K562 (cell line): ENCODE measurements at regions not wholly inside any gene's neighbourhood (a gene's known extent, or its start where the extent isn't known, plus 50 kb on each side); places are given as distances from the start of the nearest gene placed in this dataset.

Experiments used
- ARID3A ChIP-seq: IDR thresholded peaks from 2 replicates; pipeline ENCODE4 v1.6.1; 2012; ENCODE audit warnings: low read depth, low read length, improper control_type of control experiment, borderline replicate concordance
- ARID3B ChIP-seq: fragments of 250-450 bp; sonication (Bioruptor Pico); IDR thresholded peaks from 2 replicates; pipeline ENCODE4 v1.4.0; 2020; ENCODE audit warnings: borderline replicate concordance
- ARID4B ChIP-seq: sonication (generic); formaldehyde crosslinking; IDR thresholded peaks from 2 replicates; pipeline ENCODE4 v1.8.0; 2022; ENCODE audit warnings: mild to moderate bottlenecking, missing genetic modification reagents
- ETV6 ChIP-seq, 3 experiments: fragments of 150-350 bp in 1 of 3; sonication (generic) in 1 of 3; formaldehyde crosslinking in 1 of 3; IDR thresholded peaks; 2 replicates each; pipeline versions ENCODE4 v1.6.1 to v1.8.0; 2014 to 2022; ENCODE audit warnings: borderline replicate concordance in 2 of 3, low read depth in 2 of 3, antibody characterized with exemption in 1 of 3, low read length in 1 of 3, mild to moderate bottlenecking in 1 of 3, missing genetic modification reagents in 1 of 3
- HLTF ChIP-seq: fragments of 450-650 bp; IDR thresholded peaks from 2 replicates; pipeline ENCODE4 v1.6.1; 2016
- KLF16 ChIP-seq: IDR thresholded peaks from 2 replicates; pipeline ENCODE4 v1.6.1; 2016; ENCODE audit warnings: antibody characterized with exemption
- MEF2A ChIP-seq: IDR thresholded peaks from 2 replicates; pipeline ENCODE4 v1.6.1; 2011; ENCODE audit warnings: low read depth, mild to moderate bottlenecking, low read length, moderate library complexity; ENCODE audit not compliant: control insufficient read depth
- NCOA6 ChIP-seq: fragments of 450-650 bp; IDR thresholded peaks from 2 replicates; pipeline ENCODE4 v1.6.1; 2017; ENCODE audit warnings: mild to moderate bottlenecking
- ZBTB49 ChIP-seq: sonication (generic); formaldehyde crosslinking; IDR thresholded peaks from 2 replicates; pipeline ENCODE4 v1.8.0; 2022; ENCODE audit warnings: missing genetic modification reagents, mild to moderate bottlenecking, borderline replicate concordance
- ZNF143 ChIP-seq: sonication (generic); formaldehyde crosslinking; IDR thresholded peaks from 2 replicates; pipeline ENCODE4 v1.9.0; 2022; ENCODE audit warnings: mild to moderate bottlenecking, missing genetic modification reagents
- ZNF324 ChIP-seq: fragments of 250-450 bp; sonication (Bioruptor Pico); IDR thresholded peaks from 2 replicates; pipeline ENCODE4 v1.4.0; 2020; ENCODE audit warnings: mild to moderate bottlenecking
- ZNF639 ChIP-seq, 2 experiments: fragments of 200-800 bp in 1 of 2; sonication (Bioruptor generic) in 1 of 2; sonication (generic) in 1 of 2; formaldehyde crosslinking in 1 of 2; IDR thresholded peaks in 1 of 2; conservative IDR thresholded peaks in 1 of 2; 2 replicates each; pipeline versions ENCODE4 v1.5.0 to v1.6.1; 2016 to 2020; ENCODE audit warnings: missing compliant biosample characterization in 1 of 2, missing genetic modification characterization in 1 of 2, missing genetic modification reagents in 1 of 2

GRCh38 chr16:85171759-85172454 is 59.6 kb upstream of the CIBAR2 start (continued):
- TF ChIP-seq ARID4B (no peak; the same call in 1 of the 2 replicates), NCOA6 (no peak), ZBTB49 (no peak), HLTF (no peak; the same call in 1 of the 2 replicates), ZNF324 (CRISPR knock-in tag) (no peak), ARID3A (no peak; the same call in 1 of the 2 replicates), MEF2A (peak; percentile 38; the same call in 1 of the 2 replicates), ZNF143 (CRISPR knock-in tag) (no peak), KLF16 (peak; percentile 67), ARID3B (CRISPR knock-in tag) (no peak), ETV6 (IDR thresholded peaks at IDR 0.05; ENCODE audit: borderline replicate concordance in 1 of 2, low read depth in 2 of 2, low read length in 1 of 2) (no peak), ETV6 (CRISPR knock-in tag; IDR thresholded peaks at IDR 0.05; ENCODE audit: borderline replicate concordance) (no peak), ZNF639 (CRISPR knock-in tag; conservative IDR thresholded peaks at IDR 0.05 in 1 of 2, IDR thresholded peaks at IDR 0.05 in 1 of 2) (peak in 1 of 2 experiments; percentile 71; a peak in 2 of 4 replicates)
